Colonic mucosa (tissue), 4 donors: ENCODE measurements at regions not wholly inside any gene's neighbourhood (a gene's known extent, or its start where the extent isn't known, plus 50 kb on each side); places are given as distances from the start of the nearest gene placed in this dataset.

ENCODE experiments used
- DNase-seq: peaks from one replicate; pipeline ENCODE4 v3.0.0-alpha.2; 2020
- H3K27ac ChIP-seq: fragments of 200-600 bp; one replicate; pipeline ENCODE4 v1.8.0; 2021
- H3K27me3 ChIP-seq: fragments of 200-600 bp; one replicate; pipeline ENCODE4 v1.8.0; 2021
- H3K36me3 ChIP-seq: fragments of 200-600 bp; one replicate; pipeline ENCODE4 v1.8.0; 2021
- H3K4me1 ChIP-seq: fragments of 200-600 bp; one replicate; pipeline ENCODE4 v1.8.0; 2021; ENCODE audit warnings: mild to moderate bottlenecking
- H3K4me3 ChIP-seq: fragments of 200-600 bp; one replicate; pipeline ENCODE4 v1.8.0; 2021
- H3K9ac ChIP-seq, 2 donors: one replicate each; pipeline ENCODE4 v1.7.0; 2013; ENCODE audit warnings: control low read depth in 2 of 2, low read depth in 2 of 2, low read length in 2 of 2
- H3K9me3 ChIP-seq: fragments of 200-600 bp; one replicate; pipeline ENCODE4 v1.8.0; 2021
- CTCF ChIP-seq: fragments of 200-600 bp; IDR thresholded peaks from one replicate; pipeline ENCODE4 v1.8.0; 2022; ENCODE audit warnings: antibody characterized with exemption, mild to moderate bottlenecking
- intact Hi-C: fragments of 100-400 bp; cut with DNase I; formaldehyde crosslinking; loops from one replicate; pipeline ENCODE4 v1.14.1; 2022
- donor health status: healthy.
- donor health status: DM: no; HTN: no; CAD: no.
- donor health status: DM: no; HTN: no; CAD: no.

- H3K4me3 ChIP-seq, result no peak overlapping the region
- no peak for TF ChIP-seq CTCF
- no peaks in the 10 kb centered on the region for H3K36me3 ChIP-seq
- H3K9ac ChIP-seq, result no peak overlapping the region
- H3K27ac ChIP-seq, result no peak overlapping the region
- H3K27me3 ChIP-seq, result no peaks in the 10 kb centered on the region
- H3K4me1 ChIP-seq, result no peaks in the 10 kb centered on the region
- no peaks in the 10 kb centered on the region for H3K9me3 ChIP-seq
- intact Hi-C loops, result no loop called here
- no peak for DNase-seq
Observed at GRCh38 chr13:107365466-107366215, 797.7 kb upstream of the ARGLU1 start.

GRCh38 chr13:107364658-107365057, 796.7 kb upstream of the ARGLU1 start:
- Histone ChIP-seq H3K27me3 (no peaks in the 10 kb centered on the region), H3K9me3 (no peaks in the 10 kb centered on the region), H3K4me1 (no peaks in the 10 kb centered on the region), H3K36me3 (no peaks in the 10 kb centered on the region), H3K9ac (no peak overlapping the region), H3K4me3 (no peak overlapping the region), H3K27ac (no peak overlapping the region)
- DNase-seq, result no peak
- TF ChIP-seq CTCF, result no peak
- intact Hi-C loops, result no loop called here

- Histone ChIP-seq H3K36me3 (no peaks in the 10 kb centered on the region), H3K4me3 (no peak overlapping the region), H3K9me3 (no peaks in the 10 kb centered on the region), H3K4me1 (no peaks in the 10 kb centered on the region), H3K9ac (no peak overlapping the region), H3K27ac (no peak overlapping the region), H3K27me3 (no peaks in the 10 kb centered on the region)
- intact Hi-C loops, result no loop called here
- DNase-seq, result no peak
- TF ChIP-seq CTCF, result no peak
Observed at GRCh38 chr13:107361666-107362065, 793.7 kb upstream of the ARGLU1 start.

GRCh38 chr13:107360010-107360409, 792.1 kb upstream of the ARGLU1 start:
- no peak for DNase-seq
- H3K9ac ChIP-seq, result no peak overlapping the region
- no peaks in the 10 kb centered on the region for H3K9me3 ChIP-seq
- no peaks in the 10 kb centered on the region for H3K4me1 ChIP-seq
- H3K27me3 ChIP-seq, result no peaks in the 10 kb centered on the region
- no peaks in the 10 kb centered on the region for H3K36me3 ChIP-seq
- TF ChIP-seq CTCF, result no peak
- H3K4me3 ChIP-seq, result no peak overlapping the region
- intact Hi-C loops, result no loop called here
- no peak overlapping the region for H3K27ac ChIP-seq

- no peak overlapping the region for H3K9ac ChIP-seq
- H3K9me3 ChIP-seq, result no peaks in the 10 kb centered on the region
- H3K27ac ChIP-seq, result no peak overlapping the region
- no peaks in the 10 kb centered on the region for H3K4me1 ChIP-seq
- no peaks in the 10 kb centered on the region for H3K27me3 ChIP-seq
- H3K4me3 ChIP-seq, result no peak overlapping the region
- DNase-seq, result no peak
- no peak for TF ChIP-seq CTCF
- no peaks in the 10 kb centered on the region for H3K36me3 ChIP-seq
- intact Hi-C loops, result no loop called here
Observed at GRCh38 chr13:107358866-107359265, 790.9 kb upstream of the ARGLU1 start.
